Activated CD8-positive, alpha-beta memory T cell treated with anti-CD3 and anti-CD28 coated beads for 1 hour (primary cell): ENCODE measurements at regions not wholly inside any gene's neighbourhood (a gene's known extent, or its start where the extent isn't known, plus 50 kb on each side); places are given as distances from the start of the nearest gene placed in this dataset.
"Not testable (repeated sequence)": the region's sequence is repeated elsewhere in the genome, so short reads cannot be mapped to it uniquely, and the experiment has no call there.

Source experiments
- DNase-seq, 2 donors: peaks; one replicate each; pipeline ENCODE4 v3.0.0-alpha.2; 2020; ENCODE audit warnings: low read depth in 1 of 2; ENCODE audit errors: extremely low read depth in 1 of 2

- DNase-seq = no peak
Observed at GRCh38 chr6:6808915-6809314, 220.4 kb downstream of the LY86 start.

DNA sequence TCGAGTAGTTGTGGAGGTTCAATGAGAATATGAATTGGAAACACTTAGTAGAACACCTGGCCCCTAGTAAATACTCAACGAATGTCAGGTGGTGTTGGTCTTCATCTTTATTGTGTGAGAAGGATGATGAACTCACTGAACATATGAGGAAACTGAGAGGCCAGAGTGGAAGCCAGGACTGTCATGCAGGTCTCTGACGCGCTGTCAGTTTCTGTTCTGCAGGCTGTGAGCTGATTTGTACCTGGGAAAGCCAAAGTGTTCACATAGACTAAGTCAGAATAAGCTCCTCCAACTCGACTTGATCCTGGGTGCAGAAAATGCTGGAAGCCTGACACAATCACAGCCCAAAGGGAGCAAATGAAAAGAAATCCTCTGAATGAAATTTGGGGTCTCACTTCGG, 222.2 kb downstream of the LY86 start:
- DNase-seq = no peak

- no peak for DNase-seq
Observed at GRCh38 chr6:6811128-6812009, 222.8 kb downstream of the LY86 start.

DNA sequence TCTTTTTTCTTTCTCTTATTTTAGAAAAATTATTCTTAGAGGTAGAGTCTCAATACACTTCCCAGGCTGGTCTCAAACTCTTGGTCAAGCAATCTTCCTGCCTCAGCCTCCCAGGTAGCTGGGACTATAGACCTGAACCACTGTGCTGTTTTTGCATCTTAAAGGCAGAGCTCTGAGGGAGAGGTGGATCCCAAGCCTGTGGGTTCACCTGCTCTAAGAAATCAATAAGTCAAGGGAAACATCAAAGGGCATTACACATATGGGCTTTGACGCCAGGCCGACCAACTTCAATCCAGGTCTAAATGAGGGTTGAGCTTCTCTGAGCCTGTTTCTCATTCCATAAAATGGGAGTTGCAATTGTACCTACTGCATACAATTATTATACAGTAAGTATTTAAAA, 223.9 kb downstream of the LY86 start:
- no peak for DNase-seq

- no peak for DNase-seq
Observed at GRCh38 chr6:6815732-6816131, 227.2 kb downstream of the LY86 start.

GRCh38 chr6:6816716-6817115, 228.2 kb downstream of the LY86 start:
- no peak for DNase-seq

DNA sequence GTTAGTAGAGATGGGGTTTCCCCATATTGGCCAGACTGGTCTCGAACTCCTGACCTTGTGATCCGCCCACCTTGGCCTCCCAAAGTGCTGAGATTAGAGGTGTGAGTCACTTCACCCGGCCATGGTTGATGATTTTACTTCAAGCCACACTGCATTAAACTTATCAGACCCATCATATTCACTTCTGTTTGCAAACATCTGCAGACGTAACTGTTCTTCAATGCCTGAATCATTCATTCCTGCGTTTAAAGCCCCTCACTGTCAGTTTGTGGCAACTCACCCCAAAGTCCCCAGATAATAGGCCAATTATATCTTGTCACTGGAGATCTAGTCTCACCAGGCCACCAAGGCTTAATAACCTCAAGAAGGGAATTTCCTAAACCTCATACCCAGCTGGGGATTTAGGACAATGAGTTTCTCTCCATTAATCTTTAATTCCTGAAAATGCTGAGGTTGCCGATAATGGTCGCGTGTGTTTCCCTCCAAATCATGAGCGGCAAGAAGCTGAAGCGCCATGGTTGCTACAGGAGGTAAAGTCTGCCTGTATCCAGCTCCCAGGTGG, 229.6 kb downstream of the LY86 start:
- no peak for DNase-seq

GRCh38 chr6:6820641-6821238, 232.2 kb downstream of the LY86 start:
- no peak for DNase-seq

DNA sequence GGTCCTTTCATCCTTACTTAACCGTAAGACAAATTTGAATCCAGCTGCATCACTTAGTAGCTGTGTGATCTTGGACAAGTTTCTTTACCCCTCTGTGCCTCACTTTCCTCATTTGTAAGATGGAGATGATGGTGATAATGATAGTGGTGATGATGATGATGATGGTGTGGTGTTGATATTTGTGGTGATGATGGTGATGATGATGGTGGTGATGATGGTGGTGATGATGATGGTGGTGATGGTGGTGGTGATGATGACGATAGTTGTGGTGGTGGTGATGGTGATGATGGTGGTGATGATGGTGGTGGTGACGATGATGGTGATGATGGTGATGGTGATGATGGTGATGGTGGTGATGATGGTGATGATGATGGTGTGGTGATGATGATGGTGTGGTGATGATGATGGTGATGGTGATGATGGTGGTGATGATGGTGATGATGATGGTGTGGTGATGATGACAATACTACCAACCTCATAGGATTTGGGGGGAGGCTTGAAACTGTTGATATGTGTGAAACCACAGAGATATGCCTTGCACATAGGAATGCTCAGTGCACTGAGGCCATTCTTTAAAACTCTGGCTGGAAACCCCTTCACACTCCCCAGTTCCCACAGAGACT, 233.2 kb downstream of the LY86 start:
- DNase-seq = no peak

DNA sequence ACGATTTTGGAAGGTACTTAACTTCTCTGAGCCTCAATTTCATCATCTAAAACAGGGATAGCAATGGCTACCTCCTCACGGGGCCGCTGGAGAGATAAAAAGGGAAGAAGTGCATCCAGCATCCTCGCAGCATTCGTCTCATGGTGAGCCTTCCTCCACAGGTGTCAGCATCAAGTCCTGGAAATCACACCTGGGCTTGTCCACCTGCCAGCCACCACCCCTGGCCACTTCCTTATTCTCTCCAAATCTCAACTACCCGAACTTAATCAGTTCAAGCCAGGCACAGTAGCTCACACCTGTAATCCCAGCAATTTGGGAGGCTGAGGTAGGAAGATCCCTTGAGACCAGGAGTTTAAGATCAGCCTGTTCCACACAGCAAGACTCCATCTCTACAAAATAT, 234.5 kb downstream of the LY86 start:
- no peak for DNase-seq

- no peak for DNase-seq
Observed at GRCh38 chr6:6823568-6824224, 235.2 kb downstream of the LY86 start.

DNA sequence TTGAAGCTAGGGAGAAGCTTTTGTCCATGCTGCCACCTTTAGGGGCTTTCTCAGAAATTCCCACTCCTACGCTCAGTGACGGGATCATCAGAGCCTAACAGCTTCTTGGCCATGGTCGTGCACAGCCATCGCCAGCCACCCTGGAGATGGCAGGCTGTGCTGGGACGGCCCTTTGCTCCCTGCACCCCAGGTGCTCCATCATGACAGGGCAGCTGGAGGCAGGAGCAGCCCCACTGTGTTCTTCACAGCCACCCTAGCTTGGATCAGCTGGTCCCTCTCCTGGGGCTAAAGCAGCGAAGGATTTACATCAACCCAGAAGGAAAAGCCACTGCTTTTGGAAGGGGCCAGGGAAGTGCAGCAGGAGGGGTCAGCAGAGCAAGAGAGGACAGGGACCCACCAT, 235.9 kb downstream of the LY86 start:
- no peak for DNase-seq

- no peak for DNase-seq
Observed at GRCh38 chr6:6825193-6825784, 236.8 kb downstream of the LY86 start.

- DNase-seq = no peak
Observed at GRCh38 chr6:6826095-6826901, 237.8 kb downstream of the LY86 start.

DNA sequence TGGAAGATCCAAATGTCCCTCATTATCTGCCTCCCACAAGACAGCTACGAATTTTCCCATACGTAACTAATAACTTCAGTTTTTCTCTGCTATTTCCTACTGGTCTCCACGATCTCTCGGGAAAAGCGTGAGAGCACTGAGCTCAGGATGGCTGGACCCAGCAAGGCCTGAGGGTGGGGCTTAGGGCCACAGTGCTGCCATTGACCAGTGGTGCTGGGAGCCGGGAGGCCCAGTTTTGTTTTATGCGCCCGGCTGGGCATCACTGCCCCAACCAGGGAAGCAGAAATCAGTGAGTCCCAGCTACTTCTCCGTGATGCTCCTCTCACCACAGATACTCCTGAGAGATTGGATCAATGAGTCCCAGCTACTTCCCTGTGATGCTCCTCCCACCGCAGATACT, 238.4 kb downstream of the LY86 start:
- no peak for DNase-seq

DNA sequence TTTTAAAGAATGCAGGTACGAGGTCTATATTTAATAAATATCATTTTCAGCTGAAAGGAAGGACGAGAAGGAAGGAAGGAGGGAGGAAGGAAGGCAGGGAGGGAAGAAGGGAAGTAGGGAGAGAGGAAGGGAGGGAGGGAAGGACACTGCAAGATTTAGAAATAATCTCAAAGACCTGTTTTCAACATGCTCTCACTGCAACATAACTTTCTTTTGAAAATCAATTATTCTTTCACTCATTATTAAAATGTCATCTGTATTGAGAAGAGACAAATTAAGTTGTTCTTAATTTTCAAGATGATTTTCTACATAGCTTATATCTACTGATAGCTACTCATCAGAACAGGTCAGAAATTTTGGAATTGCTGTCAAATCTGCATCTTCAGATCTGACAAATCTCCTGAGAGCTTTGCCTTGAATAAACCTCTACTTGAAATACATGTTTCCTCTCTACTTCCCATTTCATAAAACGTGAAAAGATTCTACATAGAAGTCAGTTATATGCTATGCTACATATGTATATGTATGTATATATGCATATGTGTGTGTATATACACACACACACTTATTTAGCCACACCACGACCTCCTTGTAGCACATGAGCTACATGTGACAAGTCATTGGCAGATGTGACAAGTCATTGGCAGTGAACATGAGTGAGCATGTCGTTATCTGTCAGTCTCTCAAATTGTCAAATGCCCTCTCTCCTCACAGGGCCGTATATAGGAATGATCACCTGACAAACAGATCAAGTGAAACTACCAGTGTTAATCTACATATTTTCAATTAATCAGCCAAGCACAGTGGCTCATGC, 241.6 kb downstream of the LY86 start:
- no peak for DNase-seq

- DNase-seq = not testable (repeated sequence)
Observed at GRCh38 chr6:6830686-6831063, 242.2 kb downstream of the LY86 start.

DNA sequence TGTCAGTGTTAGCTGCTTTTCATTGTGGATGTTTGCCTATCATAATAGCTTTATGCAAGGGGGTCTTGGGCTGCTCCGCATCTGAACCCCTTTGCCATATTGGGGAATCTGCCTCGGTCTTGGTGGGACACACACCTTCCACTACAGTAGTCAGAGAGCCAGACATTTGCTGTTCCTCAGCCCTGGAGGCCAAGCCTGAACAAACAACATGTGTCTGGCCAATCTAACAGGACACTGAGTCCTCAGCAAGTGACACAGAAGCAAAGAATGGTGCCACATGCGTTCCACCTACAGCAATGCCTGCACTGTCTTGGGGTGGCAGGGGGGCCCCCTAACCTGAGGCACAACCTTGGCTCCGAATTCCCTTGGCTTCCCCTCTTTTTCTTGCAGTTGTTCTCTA, 243.9 kb downstream of the LY86 start:
- DNase-seq = no peak
